HCT116 (cell line): ENCODE measurements at regions not wholly inside any gene's neighbourhood (a gene's known extent, or its start where the extent isn't known, plus 50 kb on each side); places are given as distances from the start of the nearest gene placed in this dataset.

Source experiments
- ATAC-seq: fragments of 200-7000 bp; cut with Tn5 transposase; 2 replicates; pipeline ENCODE4 v1.9.1; 2020; ENCODE audit warnings: mild to moderate bottlenecking, moderate library complexity
- BruUV-seq: library from RNA; stranded (reverse); fragments of 400-500 nt; replicated peaks from 2 replicates; lab custom pipeline; 2021; lab: Mats Ljungman, UMichigan
- CTCF ChIA-PET: fragments of 300-600 bp; sonication (Branson Sonifier 250); formaldehyde crosslinking; loops from one replicate; lab custom pipeline; 2021; ENCODE audit warnings: antibody characterized with exemption; lab: Charles Lee
- POLR2A ChIA-PET: fragments of 300-600, 350-600 bp; sonication (Branson Sonifier 250); formaldehyde crosslinking; loops from one replicate; lab custom pipeline; 2021; ENCODE audit warnings: antibody characterized with exemption; lab: Charles Lee
- RAD21 ChIA-PET, 2 experiments: fragments of 300-600 bp; sonication (Branson Sonifier 250); formaldehyde crosslinking; loops; one replicate each; lab custom pipeline; 2023; ENCODE audit warnings: low total read pairs in 2 of 2; ENCODE audit not compliant: uncharacterized antibody in 2 of 2, unreplicated experiment in 2 of 2, low non-redundant PET in 1 of 2; lab: Charles Lee
- DNase-seq: peaks from one replicate; pipeline ENCODE4 v3.0.0-alpha.2; 2010; ENCODE audit warnings: low read depth, low spot score
- H2AFZ ChIP-seq: fragments of 200-600 bp; shearing (Covaris generic), sonication (generic); 2 replicates; pipeline ENCODE4 v1.6.1; 2017; ENCODE audit warnings: low read depth, mixed run types, mixed read lengths, antibody characterized with exemption, low read length; ENCODE audit not compliant: poor library complexity, severe bottlenecking
- H3K27ac ChIP-seq: 2 replicates; pipeline ENCODE4 v1.5.1; 2012; ENCODE audit warnings: low read depth, low read length
- H3K27me3 ChIP-seq: fragments of 200-600 bp; sonication (generic); 2 replicates; pipeline ENCODE4 v1.6.1; 2016; ENCODE audit warnings: mixed run types, low read length, mixed read lengths; ENCODE audit not compliant: insufficient read depth
- H3K36me3 ChIP-seq, 2 experiments: fragments of 200-500 bp in 1 of 2; fragments of 200-600 bp in 1 of 2; sonication (Bioruptor generic) in 1 of 2; sonication (generic) in 1 of 2; 2 replicates each; pipeline versions ENCODE4 v1.5.1 to v1.6.1; 2014 to 2016; ENCODE audit warnings: low read length in 2 of 2, inconsistent platforms in 1 of 2, mixed read lengths in 1 of 2, mixed run types in 1 of 2; ENCODE audit not compliant: insufficient read depth in 2 of 2, control insufficient read depth in 1 of 2
- H3K4me1 ChIP-seq, 2 experiments: fragments of 200-600 bp in 1 of 2; sonication (generic) in 1 of 2; 2 replicates each; pipeline versions ENCODE4 v1.5.1 to v1.6.1; 2012 to 2017; ENCODE audit warnings: low read length in 2 of 2, inconsistent platforms in 1 of 2, mild to moderate bottlenecking in 1 of 2, mixed read lengths in 1 of 2, mixed run types in 1 of 2, moderate library complexity in 1 of 2; ENCODE audit not compliant: insufficient read depth in 2 of 2, control insufficient read depth in 1 of 2
- H3K4me2 ChIP-seq: fragments of 200-600 bp; sonication (generic); 2 replicates; pipeline ENCODE4 v1.6.1; 2017; ENCODE audit warnings: mixed run types, low read length, mixed read lengths
- H3K4me3 ChIP-seq, 2 experiments: fragments of 200-600 bp in 1 of 2; sonication (generic) in 1 of 2; replicated peaks in 1 of 2; 2 replicates each; pipeline ENCODE4 v1.5.1; 2011 to 2016; ENCODE audit warnings: low read length in 2 of 2, control low read depth in 1 of 2, low read depth in 1 of 2, mild to moderate bottlenecking in 1 of 2, mixed read lengths in 1 of 2, mixed run types in 1 of 2
- H3K79me2 ChIP-seq: fragments of 200-600 bp; sonication (generic); 2 replicates; pipeline ENCODE4 v1.6.1; 2017; ENCODE audit warnings: mild to moderate bottlenecking, mixed run types, low read length, moderate library complexity, mixed read lengths; ENCODE audit not compliant: insufficient read depth
- H3K9ac ChIP-seq: fragments of 200-600 bp; sonication (generic); 2 replicates; pipeline ENCODE4 v1.6.1; 2016; ENCODE audit warnings: low read length, mixed read lengths
- H3K9me2 ChIP-seq: fragments of 200-600 bp; sonication (generic), shearing (Covaris generic); 2 replicates; pipeline ENCODE4 v1.6.1; 2017; ENCODE audit warnings: mixed run types, mild to moderate bottlenecking, moderate library complexity; ENCODE audit not compliant: insufficient read depth
- H3K9me3 ChIP-seq, 2 experiments: fragments of 200-500 bp in 1 of 2; fragments of 200-600 bp in 1 of 2; sonication (Bioruptor generic) in 1 of 2; sonication (generic) in 1 of 2; 2 replicates each; pipeline ENCODE4 v1.6.1; 2014 to 2017; ENCODE audit warnings: low read length in 2 of 2, mixed read lengths in 2 of 2, inconsistent platforms in 1 of 2, low read depth in 1 of 2, mild to moderate bottlenecking in 1 of 2, mixed run types in 1 of 2, moderate library complexity in 1 of 2; ENCODE audit not compliant: control insufficient read depth in 1 of 2, insufficient read depth in 1 of 2
- H4K20me1 ChIP-seq: fragments of 200-600 bp; sonication (generic), shearing (Covaris generic); 2 replicates; pipeline ENCODE4 v1.6.1; 2017; ENCODE audit warnings: mixed run types, mild to moderate bottlenecking, moderate library complexity; ENCODE audit not compliant: insufficient read depth
- CEBPB ChIP-seq: IDR thresholded peaks from 2 replicates; pipeline ENCODE4 v1.6.1; 2012; ENCODE audit warnings: low read depth
- EGR1 ChIP-seq: IDR thresholded peaks from 2 replicates; pipeline ENCODE4 v1.6.1; 2012; ENCODE audit warnings: low read depth
- intact Hi-C: fragments of 100-400 bp; cut with micrococcal nuclease; formaldehyde crosslinking; loops from 2 replicates; pipeline ENCODE4 v1.10.0; 2022
- TF ChIP-seq, protein P1 (sequence below): IDR thresholded peaks from 2 replicates; pipeline ENCODE4 v1.6.1; 2011; ENCODE audit warnings: mild to moderate bottlenecking, low read length, moderate library complexity; ENCODE audit not compliant: insufficient replicate concordance; ENCODE audit errors: extremely low read depth

DNA sequence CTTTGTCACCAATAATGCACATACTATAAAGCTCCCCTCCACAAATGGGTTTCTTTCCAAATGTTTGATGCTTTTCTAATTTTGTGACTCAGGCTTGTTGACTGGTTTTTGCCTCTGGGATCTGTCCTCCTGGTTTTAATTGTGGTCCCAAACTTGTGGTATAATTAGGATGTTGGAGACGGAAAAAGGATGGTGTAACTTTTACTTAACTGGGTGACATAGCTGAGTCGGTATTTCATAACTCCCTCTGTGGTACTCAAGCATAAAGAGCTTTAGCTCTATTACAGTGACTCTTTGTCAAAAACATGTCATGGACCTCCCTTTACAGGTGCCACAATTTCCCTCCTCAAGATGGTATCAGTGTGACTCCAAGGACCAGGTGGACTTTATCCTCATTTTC lies 119.7 kb upstream of the RBPJ start:
- Histone ChIP-seq H3K9me3 (no peaks in the 10 kb centered on the region), H3K27me3 (no peaks in the 10 kb centered on the region), H2AFZ (no peak overlapping the region), H3K9ac (no peak overlapping the region), H3K36me3 (no peaks in the 10 kb centered on the region), H3K4me1 (peaks cover 18 to 34% of the 10 kb centered on the region in 2 experiments), H3K79me2 (no peaks in the 10 kb centered on the region), H3K9me2 (no peaks in the 10 kb centered on the region), H3K4me3 (no peak overlapping the region), H3K27ac (no peak overlapping the region), H3K4me2 (no peak overlapping the region)
- ChIA-PET CTCF (no interaction called here), RAD21 (no interaction called here), POLR2A (no interaction called here)
- BruUV-seq: no TSS peak
- no peak for DNase-seq
- no peak for ATAC-seq
- intact Hi-C loops: no loop called here
- TF ChIP-seq CEBPB: 0 out of 2 replicates have a peak, but pooled peaks have one; percentile 25
- no peak for TF ChIP-seq EGR1
- TF ChIP-seq, all 23 proteins: peak for 1
- no peaks in the 10 kb centered on the region for H4K20me1 ChIP-seq

DNA sequence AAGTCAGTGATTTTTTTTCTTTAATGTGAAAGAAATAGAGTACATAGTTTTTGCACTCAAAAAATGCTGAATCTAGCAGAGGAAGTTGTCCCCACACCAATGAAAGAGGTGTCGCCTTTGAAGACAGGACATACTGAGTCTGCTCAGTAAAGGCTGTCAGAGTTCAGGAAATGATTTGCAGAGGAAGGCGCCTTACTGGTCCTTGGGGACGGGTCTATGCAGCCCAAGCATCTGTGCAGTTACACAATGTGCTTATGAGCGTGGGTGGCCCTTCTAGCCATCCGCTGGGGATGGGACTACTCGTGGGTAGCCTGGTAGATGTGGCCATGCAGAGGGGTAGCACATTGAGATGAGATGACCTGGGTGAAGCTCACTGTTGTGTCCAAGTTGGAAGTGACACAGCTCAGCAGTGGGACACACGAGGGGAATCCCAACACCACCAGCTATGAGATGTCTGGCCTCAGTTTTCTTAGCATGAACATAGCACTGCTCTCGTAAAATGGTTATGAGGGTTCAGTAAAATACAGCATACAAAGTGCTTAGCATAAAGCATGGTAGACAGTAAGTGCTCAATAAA lies 116.5 kb upstream of the RBPJ start:
- ChIA-PET CTCF (no interaction called here), RAD21 (no interaction called here), POLR2A (no interaction called here)
- no peaks in the 10 kb centered on the region for H3K36me3 ChIP-seq
- intact Hi-C loops: no loop called here
- no peak for ATAC-seq
- H3K27me3 ChIP-seq: 0 out of 2 replicates have a peak, but pooled peaks cover 5% of the 10 kb centered on the region
- no peaks in the 10 kb centered on the region for H4K20me1 ChIP-seq
- DNase-seq: no peak
- H3K4me2 ChIP-seq: no peak overlapping the region
- H3K9me2 ChIP-seq: no peaks in the 10 kb centered on the region
- H3K79me2 ChIP-seq: no peaks in the 10 kb centered on the region
- no peaks in the 10 kb centered on the region for H3K9me3 ChIP-seq
- no peak overlapping the region for H3K4me3 ChIP-seq
- H3K27ac ChIP-seq: no peak overlapping the region
- BruUV-seq: no TSS peak
- H3K9ac ChIP-seq: no peak overlapping the region
- TF ChIP-seq EGR1: no peak
- TF ChIP-seq, protein P1, sequence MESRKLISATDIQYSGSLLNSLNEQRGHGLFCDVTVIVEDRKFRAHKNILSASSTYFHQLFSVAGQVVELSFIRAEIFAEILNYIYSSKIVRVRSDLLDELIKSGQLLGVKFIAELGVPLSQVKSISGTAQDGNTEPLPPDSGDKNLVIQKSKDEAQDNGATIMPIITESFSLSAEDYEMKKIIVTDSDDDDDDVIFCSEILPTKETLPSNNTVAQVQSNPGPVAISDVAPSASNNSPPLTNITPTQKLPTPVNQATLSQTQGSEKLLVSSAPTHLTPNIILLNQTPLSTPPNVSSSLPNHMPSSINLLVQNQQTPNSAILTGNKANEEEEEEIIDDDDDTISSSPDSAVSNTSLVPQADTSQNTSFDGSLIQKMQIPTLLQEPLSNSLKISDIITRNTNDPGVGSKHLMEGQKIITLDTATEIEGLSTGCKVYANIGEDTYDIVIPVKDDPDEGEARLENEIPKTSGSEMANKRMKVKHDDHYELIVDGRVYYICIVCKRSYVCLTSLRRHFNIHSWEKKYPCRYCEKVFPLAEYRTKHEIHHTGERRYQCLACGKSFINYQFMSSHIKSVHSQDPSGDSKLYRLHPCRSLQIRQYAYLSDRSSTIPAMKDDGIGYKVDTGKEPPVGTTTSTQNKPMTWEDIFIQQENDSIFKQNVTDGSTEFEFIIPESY: no peak
- H2AFZ ChIP-seq: no peak overlapping the region
- peaks cover 0 to 2% of the 10 kb centered on the region in 2 experiments; a peak in 1 of 4 replicates for H3K4me1 ChIP-seq
